ENCODE measurements at regions not wholly inside any gene's neighbourhood (a gene's known extent, or its start where the extent isn't known, plus 50 kb on each side); places are given as distances from the start of the nearest gene placed in this dataset.

- TF ChIP-seq CTCF (IDR thresholded peaks at IDR 0.05; ENCODE audit: low read depth, low read length, missing input control) (no peak), MAX (IDR thresholded peaks at IDR 0.05) (no peak)
Measured at GRCh38 chr6:145347216-145347615, 388.1 kb downstream of the EPM2A start.

Measured in liver (tissue), 2 donors.